ENCODE measurements at regions not wholly inside any gene's neighbourhood (a gene's known extent, or its start where the extent isn't known, plus 50 kb on each side); places are given as distances from the start of the nearest gene placed in this dataset.

DNA sequence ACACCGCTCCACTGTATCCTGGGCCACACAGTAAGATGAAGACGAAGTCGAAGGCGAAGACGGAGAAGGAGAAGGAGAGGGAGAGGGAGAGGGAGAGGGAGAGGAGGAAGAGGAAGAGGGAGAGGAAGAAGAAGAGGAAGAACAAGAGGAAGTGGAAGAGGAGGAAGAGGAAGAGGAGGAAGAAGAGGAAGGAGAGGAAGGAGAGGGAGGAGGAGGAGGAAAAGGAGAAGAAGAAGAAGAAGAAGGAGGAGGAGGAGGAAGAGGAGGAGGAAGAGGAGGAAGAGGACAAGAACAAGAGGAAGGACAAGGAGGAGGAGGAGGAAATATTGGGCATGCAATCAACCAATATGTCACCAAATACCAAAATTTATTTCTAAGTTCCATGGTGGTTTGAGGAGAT is 149.5 kb upstream of the ERCC4 start:
- H3K9me3 Mint-ChIP-seq = peaks cover 13% of the 10 kb centered on the region
- H3K27me3 Mint-ChIP-seq (ENCODE audit: low read depth, poor library complexity) = peaks cover 17% of the 10 kb centered on the region
- TF ChIP-seq, protein P1, sequence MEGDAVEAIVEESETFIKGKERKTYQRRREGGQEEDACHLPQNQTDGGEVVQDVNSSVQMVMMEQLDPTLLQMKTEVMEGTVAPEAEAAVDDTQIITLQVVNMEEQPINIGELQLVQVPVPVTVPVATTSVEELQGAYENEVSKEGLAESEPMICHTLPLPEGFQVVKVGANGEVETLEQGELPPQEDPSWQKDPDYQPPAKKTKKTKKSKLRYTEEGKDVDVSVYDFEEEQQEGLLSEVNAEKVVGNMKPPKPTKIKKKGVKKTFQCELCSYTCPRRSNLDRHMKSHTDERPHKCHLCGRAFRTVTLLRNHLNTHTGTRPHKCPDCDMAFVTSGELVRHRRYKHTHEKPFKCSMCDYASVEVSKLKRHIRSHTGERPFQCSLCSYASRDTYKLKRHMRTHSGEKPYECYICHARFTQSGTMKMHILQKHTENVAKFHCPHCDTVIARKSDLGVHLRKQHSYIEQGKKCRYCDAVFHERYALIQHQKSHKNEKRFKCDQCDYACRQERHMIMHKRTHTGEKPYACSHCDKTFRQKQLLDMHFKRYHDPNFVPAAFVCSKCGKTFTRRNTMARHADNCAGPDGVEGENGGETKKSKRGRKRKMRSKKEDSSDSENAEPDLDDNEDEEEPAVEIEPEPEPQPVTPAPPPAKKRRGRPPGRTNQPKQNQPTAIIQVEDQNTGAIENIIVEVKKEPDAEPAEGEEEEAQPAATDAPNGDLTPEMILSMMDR (IDR thresholded peaks at IDR 0.05) = no peak
- H3K27ac Mint-ChIP-seq = no peak overlapping the region
- H3K4me3 Mint-ChIP-seq = no peak overlapping the region
- H3K4me1 Mint-ChIP-seq = peaks cover 4% of the 10 kb centered on the region
- no peaks in the 10 kb centered on the region for H3K36me3 Mint-ChIP-seq (ENCODE audit: low read depth)
- no peak for DNase-seq

DNA sequence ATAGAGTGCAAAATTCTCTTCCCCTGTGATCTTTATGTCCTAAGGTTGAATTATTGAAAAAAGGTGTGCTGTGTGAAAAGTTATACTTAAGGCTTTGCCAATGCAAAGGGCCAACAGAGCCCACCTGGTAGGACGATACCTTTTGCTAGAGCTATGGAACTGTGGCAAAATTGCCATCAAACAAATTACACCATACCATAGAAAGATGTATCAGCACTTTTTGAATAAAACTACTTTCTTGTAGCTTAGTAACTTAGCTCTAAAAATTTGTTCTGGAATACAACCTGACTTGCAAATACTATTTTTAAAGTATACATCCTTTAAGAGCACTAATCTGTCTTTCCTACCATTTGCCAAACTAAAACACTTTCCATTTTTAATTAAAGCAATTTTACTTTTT is 147.2 kb upstream of the ERCC4 start:
- H3K4me3 Mint-ChIP-seq = no peak overlapping the region
- peaks cover 4% of the 10 kb centered on the region for H3K4me1 Mint-ChIP-seq
- no peaks in the 10 kb centered on the region for H3K36me3 Mint-ChIP-seq (ENCODE audit: low read depth)
- H3K27ac Mint-ChIP-seq = no peak overlapping the region
- peaks cover 28% of the 10 kb centered on the region for H3K9me3 Mint-ChIP-seq
- TF ChIP-seq, protein P1 (IDR thresholded peaks at IDR 0.05) = no peak
- DNase-seq = no peak
- H3K27me3 Mint-ChIP-seq (ENCODE audit: low read depth, poor library complexity) = peaks cover 14% of the 10 kb centered on the region

GRCh38 chr16:13779676-13780075 is 140.3 kb upstream of the ERCC4 start:
- H3K4me3 Mint-ChIP-seq = no peak overlapping the region
- H3K4me1 Mint-ChIP-seq = no peaks in the 10 kb centered on the region
- no peaks in the 10 kb centered on the region for H3K36me3 Mint-ChIP-seq (ENCODE audit: low read depth)
- H3K27ac Mint-ChIP-seq = no peak overlapping the region
- TF ChIP-seq, protein P1 (IDR thresholded peaks at IDR 0.05) = no peak
- peaks cover 3% of the 10 kb centered on the region for H3K27me3 Mint-ChIP-seq (ENCODE audit: low read depth, poor library complexity)
- H3K9me3 Mint-ChIP-seq = peaks cover 35% of the 10 kb centered on the region
- DNase-seq = no peak

GRCh38 chr16:13780406-13781168 is 139.4 kb upstream of the ERCC4 start:
- Mint-ChIP-seq H3K27ac (no peak overlapping the region), H3K36me3 (ENCODE audit: low read depth) (no peaks in the 10 kb centered on the region), H3K4me1 (no peaks in the 10 kb centered on the region), H3K9me3 (peaks cover 31% of the 10 kb centered on the region), H3K27me3 (ENCODE audit: low read depth, poor library complexity) (no peaks in the 10 kb centered on the region), H3K4me3 (no peak overlapping the region)
- TF ChIP-seq, protein P1 (IDR thresholded peaks at IDR 0.05) = no peak
- DNase-seq = no peak

- no peaks in the 10 kb centered on the region for H3K4me1 Mint-ChIP-seq
- DNase-seq = no peak
- H3K4me3 Mint-ChIP-seq = no peak overlapping the region
- H3K27ac Mint-ChIP-seq = no peak overlapping the region
- TF ChIP-seq, protein P1 (IDR thresholded peaks at IDR 0.05) = no peak
- no peaks in the 10 kb centered on the region for H3K27me3 Mint-ChIP-seq (ENCODE audit: low read depth, poor library complexity)
- H3K36me3 Mint-ChIP-seq (ENCODE audit: low read depth) = no peaks in the 10 kb centered on the region
- H3K9me3 Mint-ChIP-seq = peaks cover 26% of the 10 kb centered on the region
These were observed 138.8 kb upstream of the ERCC4 start for GRCh38 chr16:13781169-13781564.
